ENCODE measurements at regions not wholly inside any gene's neighbourhood (a gene's known extent, or its start where the extent isn't known, plus 50 kb on each side); places are given as distances from the start of the nearest gene placed in this dataset.

DNA sequence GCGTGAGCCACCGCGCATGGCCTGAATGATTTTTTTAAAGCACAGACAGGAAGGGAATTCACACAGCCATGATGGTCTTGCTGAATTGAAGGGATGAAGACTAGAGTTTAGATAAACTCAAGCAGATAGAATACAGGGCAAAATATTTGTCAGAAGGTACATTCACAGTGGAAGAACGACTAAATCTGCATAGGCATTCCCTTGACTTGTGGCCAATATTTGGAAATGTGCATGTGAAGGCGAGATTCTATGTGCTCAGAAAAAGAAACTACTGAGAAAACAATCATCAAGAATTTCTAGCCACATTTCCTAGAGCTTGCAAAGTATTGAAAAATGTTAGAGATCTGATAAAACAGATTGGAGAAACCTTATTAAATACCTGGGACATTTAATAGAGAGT is 1166.2 kb downstream of the DNAJB9 start:
- TF ChIP-seq EZH2phosphoT487 (IDR thresholded peaks at IDR 0.05; ENCODE audit: insufficient read depth, low read depth) (no peak), EZH2 (IDR thresholded peaks at IDR 0.05; ENCODE audit: insufficient read depth, poor library complexity, severe bottlenecking) (no peak)
